NOMO-1 treated with DMSO at 0.1 percent for 48 hours (cell line): ENCODE measurements at regions not wholly inside any gene's neighbourhood (a gene's known extent, or its start where the extent isn't known, plus 50 kb on each side); places are given as distances from the start of the nearest gene placed in this dataset.

Experiments used
- DNase-seq: peaks from one replicate; lab custom pipeline; 2025; ENCODE audit not compliant: unreplicated experiment; lab: John Stamatoyannopoulos, UW

- no peak for DNase-seq
Measured at GRCh38 chr10:47101807-47102206, 190.6 kb downstream of the PTPN20 start.

GRCh38 chr10:47104151-47104605 lies 192.9 kb downstream of the PTPN20 start:
- DNase-seq = no peak

DNA sequence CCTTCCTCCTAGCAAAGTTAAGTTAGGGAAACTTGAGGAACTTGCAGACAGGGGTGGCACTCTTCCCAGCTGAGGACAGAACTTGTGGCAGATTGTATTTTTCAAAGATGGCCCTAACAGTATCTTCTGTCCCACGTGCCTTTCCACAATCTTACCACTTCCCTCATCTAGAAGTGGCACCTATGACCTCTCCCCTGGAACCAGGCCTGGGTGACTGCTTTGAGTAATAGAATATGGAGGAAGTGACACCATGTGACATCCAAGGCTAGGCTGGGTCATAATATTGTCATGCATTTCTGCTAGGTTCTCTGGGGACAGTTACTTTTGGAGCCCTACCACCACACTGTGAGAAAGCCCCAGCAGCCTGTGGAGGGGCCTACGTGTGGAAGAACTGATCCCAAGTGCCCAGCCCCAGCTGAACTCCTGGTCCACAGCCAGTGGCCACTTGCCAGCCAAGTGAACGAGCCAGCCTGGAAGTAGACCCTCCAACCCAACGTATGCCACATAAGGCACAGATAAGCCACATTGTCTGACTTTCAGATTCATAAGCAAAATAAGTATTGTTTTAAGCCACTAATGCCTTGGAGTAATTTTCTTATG lies 193.7 kb downstream of the PTPN20 start:
- peak; percentile 62 for DNase-seq

DNA sequence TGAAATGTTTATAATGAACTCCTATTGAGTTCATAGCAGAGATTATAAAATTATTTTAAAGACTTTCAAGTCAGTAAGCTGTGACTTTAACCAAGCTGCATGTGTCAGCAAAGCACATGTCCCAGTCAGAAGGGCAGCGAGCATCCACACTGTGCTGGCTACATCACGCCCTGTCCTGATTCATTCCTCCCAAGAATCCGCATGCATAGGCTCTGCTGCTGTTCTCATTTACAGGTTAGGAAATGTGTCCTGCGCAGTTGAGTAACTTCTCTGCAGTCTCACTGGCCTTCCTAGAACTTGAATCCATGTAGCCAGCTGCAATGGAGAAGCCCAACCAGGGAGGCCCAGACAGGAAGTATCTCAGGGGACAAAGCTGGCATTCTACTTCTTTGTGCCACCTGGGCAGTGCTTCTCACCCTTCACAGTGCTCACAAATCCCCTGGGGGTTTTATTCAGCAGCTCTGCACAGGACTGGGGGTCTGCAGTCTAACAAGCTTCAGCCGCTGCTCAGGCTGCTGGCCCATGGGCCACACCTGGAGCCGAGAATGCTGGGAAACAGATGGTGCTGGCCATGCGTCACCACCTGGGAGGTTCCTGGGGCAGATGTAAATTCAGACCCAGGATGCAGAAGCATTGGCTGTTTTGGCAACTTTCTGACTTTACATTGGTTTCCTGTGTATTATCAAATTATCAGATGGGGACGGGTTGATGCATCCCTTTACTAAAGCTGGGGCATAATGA lies 192.8 kb upstream of the GDF10 start:
- no peak for DNase-seq

DNA sequence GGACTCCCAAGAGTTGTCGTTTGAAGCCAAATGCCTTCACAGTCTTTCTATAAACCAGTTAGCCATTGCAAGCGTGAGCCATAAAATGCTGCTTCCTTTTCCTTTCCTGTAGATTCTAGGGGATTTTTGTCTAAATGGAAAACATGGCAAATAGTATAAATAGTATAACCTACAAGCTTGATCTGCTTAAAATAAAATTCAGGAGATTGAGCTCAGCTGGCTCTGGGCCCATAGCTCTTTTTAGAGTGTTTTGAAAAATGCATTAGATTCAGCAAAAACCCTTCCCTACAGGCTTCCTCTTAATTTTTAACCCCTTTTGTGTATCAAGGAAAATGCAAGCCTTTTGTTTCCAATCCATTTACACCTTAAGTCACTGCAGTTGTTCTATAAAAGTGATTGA lies 190.1 kb upstream of the GDF10 start:
- DNase-seq = no peak

DNA sequence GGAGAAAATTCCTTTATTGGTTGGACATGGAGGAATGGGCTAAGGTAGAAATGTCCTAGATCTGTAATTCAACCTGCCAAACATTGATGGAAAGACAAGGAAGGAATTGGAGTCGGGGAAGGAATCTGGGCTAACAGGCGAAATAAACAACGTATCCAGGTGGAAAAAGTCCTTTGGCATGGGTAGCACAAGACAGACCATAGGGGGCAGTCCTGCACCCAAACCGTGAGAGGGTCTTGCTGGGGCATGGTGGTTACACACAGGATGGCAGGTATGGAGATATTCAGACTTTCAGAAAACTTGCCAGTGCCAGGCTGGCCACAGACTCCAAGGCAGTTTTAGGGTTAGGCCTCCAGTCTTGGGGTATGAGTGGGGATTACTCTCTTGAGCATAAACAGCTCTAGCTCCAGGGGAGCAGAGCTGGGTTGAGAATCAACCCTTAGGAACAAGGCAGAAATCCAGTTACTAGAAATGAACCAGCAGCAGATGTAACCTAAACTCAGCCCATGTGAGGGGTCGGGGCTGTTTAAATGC lies 188.6 kb upstream of the GDF10 start:
- DNase-seq = no peak

DNA sequence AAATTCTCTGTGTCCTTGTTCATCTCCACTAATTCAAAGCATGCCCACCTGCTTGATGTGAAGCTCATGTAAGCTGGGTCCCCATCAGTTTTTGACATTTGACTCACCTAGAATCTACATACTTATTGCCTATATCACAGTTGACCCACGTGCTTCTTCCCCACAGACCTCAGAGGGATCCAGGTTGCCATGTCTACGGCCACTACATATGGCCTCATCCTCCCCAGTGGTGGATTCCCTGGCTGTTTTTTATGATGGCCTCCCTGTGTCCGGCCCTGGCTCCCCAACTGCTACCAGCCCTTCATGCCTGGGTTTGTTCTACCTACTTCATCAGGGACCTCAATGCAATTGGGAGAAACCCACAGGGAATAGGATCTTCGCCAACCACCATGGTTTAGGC lies 187.4 kb upstream of the GDF10 start:
- DNase-seq = no peak

- no peak for DNase-seq
Measured at GRCh38 chr10:47113907-47114500, 186.0 kb upstream of the GDF10 start.

DNA sequence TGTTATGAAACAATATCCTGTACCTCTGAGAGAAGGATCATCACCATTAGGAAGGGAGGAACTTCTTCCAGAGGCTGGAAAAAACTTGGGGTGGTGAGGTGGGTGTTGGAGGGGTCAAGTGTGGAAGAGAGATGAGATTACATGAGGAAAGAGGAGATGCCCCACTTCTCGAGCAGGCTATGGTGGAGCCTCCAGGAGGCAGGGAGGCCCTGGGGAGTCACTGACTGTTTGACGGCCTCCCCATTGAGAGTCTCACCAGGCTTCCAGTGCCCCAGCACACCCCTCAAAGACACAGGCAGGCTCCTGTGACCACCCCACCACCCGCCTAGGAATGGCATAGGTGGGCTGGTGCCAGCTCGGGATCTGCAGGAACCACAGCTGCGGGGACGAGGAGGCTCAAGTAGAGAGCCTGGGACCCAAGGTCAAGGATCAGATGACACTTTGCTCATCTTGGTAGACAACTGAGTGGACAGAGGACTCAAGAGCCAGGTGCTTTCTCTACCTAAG lies 185.3 kb upstream of the GDF10 start:
- no peak for DNase-seq

GRCh38 chr10:47115322-47115721 lies 184.7 kb upstream of the GDF10 start:
- no peak for DNase-seq

GRCh38 chr10:47116445-47116844 lies 183.6 kb upstream of the GDF10 start:
- no peak for DNase-seq

DNA sequence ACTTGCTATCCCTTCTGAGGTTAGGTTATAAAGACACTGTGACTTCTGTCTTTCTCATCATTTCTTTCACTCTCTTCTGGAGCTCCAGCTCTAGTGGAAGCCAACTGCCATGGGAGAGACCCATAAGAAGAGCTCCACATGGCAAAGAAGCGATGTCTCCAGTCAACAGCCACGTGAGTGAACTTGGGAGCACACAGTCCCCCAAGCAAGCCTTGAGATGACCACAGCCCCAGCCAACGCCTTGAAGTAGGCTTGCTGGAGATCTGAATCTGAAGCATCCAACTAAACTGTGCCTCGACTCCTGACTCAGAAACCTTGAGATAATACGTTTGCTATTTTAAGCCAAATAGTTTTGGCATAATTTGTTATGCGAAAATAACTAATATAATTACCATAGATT lies 181.7 kb upstream of the GDF10 start:
- no peak for DNase-seq

- DNase-seq = no peak
Measured at GRCh38 chr10:47121336-47121735, 178.7 kb upstream of the GDF10 start.

DNA sequence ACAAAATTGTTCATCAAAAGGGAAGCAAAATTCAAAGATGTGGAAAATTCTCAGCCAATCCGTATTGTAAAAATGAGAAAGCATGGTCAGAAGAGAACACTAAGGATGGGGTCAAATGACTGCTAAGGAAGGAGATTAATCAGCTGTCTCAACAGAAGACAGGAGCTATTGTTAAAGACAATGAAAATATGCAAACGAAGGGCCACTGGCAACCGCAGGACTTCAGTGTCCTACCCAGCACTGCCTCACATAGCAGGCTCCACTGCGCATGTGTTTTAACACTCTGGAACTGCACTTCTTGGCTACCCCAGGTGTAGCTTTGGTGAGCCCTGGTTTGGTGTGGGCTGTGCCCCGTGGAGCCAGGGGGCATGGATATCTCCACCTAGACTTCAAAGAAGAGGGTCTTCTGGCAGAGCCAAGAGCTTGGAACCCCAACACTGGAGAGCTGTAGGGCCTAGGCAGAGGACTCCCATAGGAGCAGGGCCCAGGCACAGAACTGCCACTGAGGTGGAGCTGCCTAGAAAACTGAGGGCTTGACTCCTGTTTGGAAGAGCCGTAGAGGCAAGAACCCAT lies 176.2 kb upstream of the GDF10 start:
- DNase-seq = no peak

GRCh38 chr10:47127188-47127785 lies 172.7 kb upstream of the GDF10 start:
- no peak for DNase-seq

DNA sequence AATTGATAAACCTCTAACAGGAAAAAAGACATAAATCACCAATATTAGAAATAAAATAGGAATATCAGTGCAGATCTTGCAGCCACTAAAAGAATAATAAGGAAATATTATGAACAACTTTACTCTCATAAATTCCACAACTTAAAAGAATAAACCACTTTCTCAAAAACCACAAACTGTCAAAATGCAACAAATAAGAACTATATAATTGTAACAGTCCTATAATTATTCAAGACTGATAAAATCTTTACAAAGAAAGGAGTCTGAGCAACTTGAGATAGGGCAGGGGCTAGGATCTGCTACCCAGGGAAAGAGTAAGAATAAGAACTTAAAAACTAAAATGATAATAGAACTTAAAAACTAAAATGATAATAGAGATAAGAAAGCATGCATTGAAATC lies 169.5 kb upstream of the GDF10 start:
- DNase-seq = no peak

DNA sequence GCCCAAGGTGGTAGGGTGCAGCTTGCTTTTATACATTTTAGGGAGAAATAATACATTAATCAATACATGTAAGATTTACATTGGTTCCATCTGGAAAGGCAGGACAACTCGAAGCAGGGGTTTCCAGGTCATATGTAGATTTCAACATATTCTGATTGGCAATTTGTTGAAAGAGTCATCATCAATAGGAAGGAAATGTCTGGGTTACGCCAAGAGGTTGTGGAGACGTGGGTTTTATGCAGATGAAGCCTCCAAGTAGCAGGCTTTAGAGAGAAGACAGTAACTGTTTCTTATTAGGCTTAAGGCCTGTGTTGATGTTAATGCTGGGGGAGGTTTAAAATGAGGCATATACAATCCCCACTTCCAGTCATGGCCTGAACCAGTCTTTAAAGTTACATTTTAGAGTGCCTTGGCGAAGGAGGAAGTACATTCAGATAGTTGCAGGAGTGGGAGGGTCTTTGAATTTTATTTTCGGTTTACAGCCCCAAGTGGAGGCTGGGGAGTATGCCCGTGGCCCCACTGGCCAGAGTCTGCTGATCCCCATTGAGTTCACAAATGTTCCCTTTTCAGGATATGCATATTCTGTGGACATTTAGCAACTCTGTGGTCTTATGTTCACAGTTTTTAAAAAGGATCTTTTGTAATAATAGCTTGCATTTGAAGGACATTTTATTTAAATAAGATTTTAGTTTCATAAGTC lies 166.0 kb upstream of the GDF10 start:
- DNase-seq = peak; percentile 78

DNA sequence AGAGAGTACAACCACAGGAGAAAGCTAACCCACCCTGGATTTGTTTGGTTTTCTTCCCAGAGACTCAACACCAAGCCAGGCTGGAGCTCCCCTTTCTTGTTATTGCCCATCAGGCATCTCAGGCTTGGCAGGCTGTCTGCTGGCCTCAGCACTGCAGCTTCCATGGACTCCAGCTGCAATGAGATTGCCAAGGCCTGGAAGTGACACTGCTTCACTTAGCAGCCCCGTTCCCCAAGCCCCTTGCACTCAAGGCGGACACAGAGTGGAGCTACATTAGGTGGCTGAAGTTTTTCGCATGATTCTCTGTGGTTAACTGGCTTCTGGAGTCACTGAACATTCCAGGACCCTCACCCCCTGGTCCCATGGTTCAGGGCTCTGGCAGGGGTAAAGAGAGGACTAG lies 163.1 kb upstream of the GDF10 start:
- no peak for DNase-seq

GRCh38 chr10:47137311-47137851 lies 162.6 kb upstream of the GDF10 start:
- DNase-seq = no peak

- DNase-seq = no peak
Measured at GRCh38 chr10:47139121-47139520, 160.9 kb upstream of the GDF10 start.
